ENCODE measurements at regions not wholly inside any gene's neighbourhood (a gene's known extent, or its start where the extent isn't known, plus 50 kb on each side); places are given as distances from the start of the nearest gene placed in this dataset.

GRCh38 chr10:3992382-3993178 is 207.6 kb upstream of the KLF6 start:
- POLR2A ChIA-PET = no interaction called here

GRCh38 chr10:3990307-3990706 is 205.3 kb upstream of the KLF6 start:
- no peak overlapping the region for H3K4me3 Mint-ChIP-seq
- peaks cover 5% of the 10 kb centered on the region for H3K9me3 Mint-ChIP-seq
- DNase-seq = no peak
- no peak for ATAC-seq (ENCODE audit: low read depth)
- H3K36me3 Mint-ChIP-seq = peaks cover 8% of the 10 kb centered on the region
- POLR2A ChIA-PET = no interaction called here
- H3K27ac Mint-ChIP-seq = no peak overlapping the region
- peaks cover 12% of the 10 kb centered on the region for H3K4me1 Mint-ChIP-seq
- no peaks in the 10 kb centered on the region for H3K27me3 Mint-ChIP-seq

More at GRCh38 chr10:3992382-3993178, 207.6 kb upstream of the KLF6 start:
- DNase-seq = no peak
- ATAC-seq (ENCODE audit: low read depth) = no peak
- H3K27ac Mint-ChIP-seq = peak overlapping the region; percentile 1
- peaks cover 5% of the 10 kb centered on the region for H3K9me3 Mint-ChIP-seq
- no peaks in the 10 kb centered on the region for H3K27me3 Mint-ChIP-seq
- H3K36me3 Mint-ChIP-seq = peaks cover 9% of the 10 kb centered on the region
- peaks cover 13% of the 10 kb centered on the region for H3K4me1 Mint-ChIP-seq
- H3K4me3 Mint-ChIP-seq = no peak overlapping the region

GRCh38 chr10:3987143-3987974 is 202.3 kb upstream of the KLF6 start:
- DNase-seq (no peak), ATAC-seq (ENCODE audit: low read depth) (no peak)
- Mint-ChIP-seq H3K4me1 (peaks cover 17% of the 10 kb centered on the region), H3K9me3 (peaks cover 14% of the 10 kb centered on the region), H3K27ac (no peak overlapping the region), H3K36me3 (peaks cover 22% of the 10 kb centered on the region), H3K27me3 (no peaks in the 10 kb centered on the region), H3K4me3 (no peak overlapping the region)
- POLR2A ChIA-PET = no interaction called here

GRCh38 chr10:3986493-3987142 is 201.6 kb upstream of the KLF6 start:
- DNase-seq (no peak), ATAC-seq (ENCODE audit: low read depth) (no peak)
- POLR2A ChIA-PET = no interaction called here
- H3K9me3 Mint-ChIP-seq = peaks cover 14% of the 10 kb centered on the region
- peaks cover 26% of the 10 kb centered on the region for H3K36me3 Mint-ChIP-seq
- H3K27me3 Mint-ChIP-seq = no peaks in the 10 kb centered on the region
- no peak overlapping the region for H3K27ac Mint-ChIP-seq
- H3K4me1 Mint-ChIP-seq = peaks cover 20% of the 10 kb centered on the region
- H3K4me3 Mint-ChIP-seq = no peak overlapping the region

- Mint-ChIP-seq H3K27ac (peak overlapping the region; percentile 71), H3K4me3 (no peak overlapping the region), H3K9me3 (peaks cover 16% of the 10 kb centered on the region), H3K27me3 (no peaks in the 10 kb centered on the region), H3K36me3 (peaks cover 40% of the 10 kb centered on the region), H3K4me1 (peaks cover 40% of the 10 kb centered on the region)
- DNase-seq (no peak), ATAC-seq (ENCODE audit: low read depth) (no peak)
- POLR2A ChIA-PET = interaction anchor here (0.9 to 2.5 kb wide), 4 partner anchors 9 to 198 kb away, joined by 3 to 14 read pairs (median 8); partner anchors contain the start of gene KLF6
Measured at GRCh38 chr10:3982746-3983442, 197.9 kb upstream of the KLF6 start.

GRCh38 chr10:3981300-3981699 is 196.3 kb upstream of the KLF6 start:
- H3K9me3 Mint-ChIP-seq = peaks cover 11% of the 10 kb centered on the region
- POLR2A ChIA-PET = interaction anchor here (0.8 to 2.5 kb wide), 4 partner anchors 8 to 198 kb away, joined by 3 to 14 read pairs (median 8); partner anchors contain the start of gene KLF6
- peaks cover 33% of the 10 kb centered on the region for H3K36me3 Mint-ChIP-seq
- no peaks in the 10 kb centered on the region for H3K27me3 Mint-ChIP-seq
- DNase-seq (no peak), ATAC-seq (ENCODE audit: low read depth) (no peak)
- H3K4me1 Mint-ChIP-seq = peaks cover 35% of the 10 kb centered on the region
- no peak overlapping the region for H3K4me3 Mint-ChIP-seq
- peak overlapping the region; percentile 63 for H3K27ac Mint-ChIP-seq

- Mint-ChIP-seq H3K4me1 (peaks cover 34% of the 10 kb centered on the region), H3K27ac (peak overlapping the region; percentile 89)
- no peak for DNase-seq
Measured at GRCh38 chr10:3980660-3981059, 195.7 kb upstream of the KLF6 start.

GRCh38 chr10:3980144-3980543 is 195.1 kb upstream of the KLF6 start:
- H3K36me3 Mint-ChIP-seq = peaks cover 36% of the 10 kb centered on the region
- DNase-seq = no peak
- peaks cover 34% of the 10 kb centered on the region for H3K4me1 Mint-ChIP-seq
- POLR2A ChIA-PET = interaction anchor here (0.7 to 2.4 kb wide), 3 partner anchors 18 to 195 kb away, joined by 5 to 14 read pairs (median 5); partner anchors contain the start of gene KLF6
- no peak for ATAC-seq (ENCODE audit: low read depth)
- H3K27me3 Mint-ChIP-seq = no peaks in the 10 kb centered on the region
- H3K9me3 Mint-ChIP-seq = peaks cover 11% of the 10 kb centered on the region
- peak overlapping the region; percentile 23 for H3K4me3 Mint-ChIP-seq
- peak overlapping the region; percentile 89 for H3K27ac Mint-ChIP-seq

More at GRCh38 chr10:3980660-3981059, 195.7 kb upstream of the KLF6 start:
- Mint-ChIP-seq H3K36me3 (peaks cover 33% of the 10 kb centered on the region), H3K4me3 (peak overlapping the region; percentile 48), H3K9me3 (peaks cover 11% of the 10 kb centered on the region), H3K27me3 (no peaks in the 10 kb centered on the region)
- peak; percentile 44 for ATAC-seq (ENCODE audit: low read depth)
- POLR2A ChIA-PET = interaction anchor here (0.7 to 2.4 kb wide), 2 partner anchors 19 to 195 kb away, joined by 5 to 14 read pairs; partner anchors contain the start of gene KLF6

- Mint-ChIP-seq H3K36me3 (peaks cover 41% of the 10 kb centered on the region), H3K4me1 (peaks cover 39% of the 10 kb centered on the region), H3K27me3 (no peaks in the 10 kb centered on the region), H3K9me3 (peaks cover 10% of the 10 kb centered on the region), H3K4me3 (no peak overlapping the region), H3K27ac (no peak overlapping the region)
- peak; percentile 16 for ATAC-seq (ENCODE audit: low read depth)
- DNase-seq = no peak
- POLR2A ChIA-PET = interaction anchor here (1.0 to 1.5 kb wide), 3 partner anchors 9 to 193 kb away, joined by 3 to 5 read pairs (median 4); partner anchors contain the start of gene KLF6
Measured at GRCh38 chr10:3978761-3979160, 193.8 kb upstream of the KLF6 start.

GRCh38 chr10:3978174-3978573 is 193.2 kb upstream of the KLF6 start:
- Mint-ChIP-seq H3K9me3 (peaks cover 10% of the 10 kb centered on the region), H3K27me3 (no peaks in the 10 kb centered on the region), H3K4me3 (no peak overlapping the region), H3K4me1 (peaks cover 40% of the 10 kb centered on the region), H3K36me3 (peaks cover 39% of the 10 kb centered on the region), H3K27ac (no peak overlapping the region)
- ATAC-seq (ENCODE audit: low read depth) (no peak), DNase-seq (no peak)
- POLR2A ChIA-PET = interaction anchor here (1.0 kb wide), 1 partner anchor 193 kb away, joined by 3 read pairs; the partner anchor contains the start of gene KLF6

- Mint-ChIP-seq H3K9me3 (peaks cover 9% of the 10 kb centered on the region), H3K4me3 (no peak overlapping the region), H3K27ac (no peak overlapping the region), H3K36me3 (peaks cover 35% of the 10 kb centered on the region), H3K27me3 (no peaks in the 10 kb centered on the region), H3K4me1 (peaks cover 42% of the 10 kb centered on the region)
- POLR2A ChIA-PET = no interaction called here
- DNase-seq (no peak), ATAC-seq (ENCODE audit: low read depth) (no peak)
Measured at GRCh38 chr10:3977761-3978160, 192.8 kb upstream of the KLF6 start.

- peaks cover 7% of the 10 kb centered on the region for H3K9me3 Mint-ChIP-seq
- POLR2A ChIA-PET = interaction anchor here (0.7 to 1.0 kb wide), 4 partner anchors 14 to 191 kb away, joined by 3 to 5 read pairs (median 4); partner anchors contain the start of gene KLF6
- no peak overlapping the region for H3K4me3 Mint-ChIP-seq
- H3K36me3 Mint-ChIP-seq = peaks cover 28% of the 10 kb centered on the region
- H3K27ac Mint-ChIP-seq = no peak overlapping the region
- H3K27me3 Mint-ChIP-seq = no peaks in the 10 kb centered on the region
- peaks cover 44% of the 10 kb centered on the region for H3K4me1 Mint-ChIP-seq
- DNase-seq = no peak
- peak; percentile 46 for ATAC-seq (ENCODE audit: low read depth)
Measured at GRCh38 chr10:3976718-3977117, 191.7 kb upstream of the KLF6 start.
